NCI-H2196 (cell line): ENCODE measurements at regions not wholly inside any gene's neighbourhood (a gene's known extent, or its start where the extent isn't known, plus 50 kb on each side); places are given as distances from the start of the nearest gene placed in this dataset.
"Not testable (repeated sequence)": the region's sequence is repeated elsewhere in the genome, so short reads cannot be mapped to it uniquely, and the experiment has no call there.

Experiments
- DNase-seq: peaks from one replicate; lab custom pipeline; 2025; ENCODE audit not compliant: unreplicated experiment; lab: John Stamatoyannopoulos, UW

- DNase-seq = no peak
Measured at GRCh38 chr13:65727070-65727469, 1503.1 kb downstream of the PCDH9 start.

- DNase-seq = no peak
Measured at GRCh38 chr13:65725006-65725405, 1505.1 kb downstream of the PCDH9 start.

- no peak for DNase-seq
Measured at GRCh38 chr13:65724226-65724625, 1505.9 kb downstream of the PCDH9 start.

GRCh38 chr13:65722506-65722905 is 1507.6 kb downstream of the PCDH9 start:
- DNase-seq = no peak

GRCh38 chr13:65719831-65720230 is 1510.3 kb downstream of the PCDH9 start:
- no peak for DNase-seq

- DNase-seq = no peak
Measured at GRCh38 chr13:65710514-65710913, 1519.6 kb downstream of the PCDH9 start.

GRCh38 chr13:65697843-65698242 is 1532.3 kb downstream of the PCDH9 start:
- no peak for DNase-seq

- no peak for DNase-seq
Measured at GRCh38 chr13:65679240-65679639, 1550.9 kb downstream of the PCDH9 start.

- DNase-seq = no peak
Measured at GRCh38 chr13:65677906-65678305, 1552.2 kb downstream of the PCDH9 start.

- not testable (repeated sequence) for DNase-seq
Measured at GRCh38 chr13:65675383-65675782, 1554.8 kb downstream of the PCDH9 start.

GRCh38 chr13:65670014-65670625 is 1560.0 kb downstream of the PCDH9 start:
- DNase-seq = no peak

- DNase-seq = no peak
Measured at GRCh38 chr13:65660731-65661130, 1569.4 kb downstream of the PCDH9 start.

- DNase-seq = no peak
Measured at GRCh38 chr13:65656740-65657329, 1573.3 kb downstream of the PCDH9 start.

- no peak for DNase-seq
Measured at GRCh38 chr13:65653613-65654012, 1576.5 kb downstream of the PCDH9 start.

GRCh38 chr13:65650321-65650720 is 1579.8 kb downstream of the PCDH9 start:
- DNase-seq = no peak

- DNase-seq = no peak
Measured at GRCh38 chr13:65642996-65643395, 1587.1 kb downstream of the PCDH9 start.

- no peak for DNase-seq
Measured at GRCh38 chr13:65642301-65642700, 1587.8 kb downstream of the PCDH9 start.

- DNase-seq = no peak
Measured at GRCh38 chr13:65638572-65639168, 1591.5 kb downstream of the PCDH9 start.

- no peak for DNase-seq
Measured at GRCh38 chr13:65633806-65634205, 1596.3 kb downstream of the PCDH9 start.

- DNase-seq = no peak
Measured at GRCh38 chr13:65631078-65631477, 1599.1 kb downstream of the PCDH9 start.

GRCh38 chr13:65629926-65630325 is 1600.2 kb downstream of the PCDH9 start:
- no peak for DNase-seq

- DNase-seq = no peak
Measured at GRCh38 chr13:65623148-65623547, 1607.0 kb downstream of the PCDH9 start.

GRCh38 chr13:65615506-65615905 is 1614.6 kb downstream of the PCDH9 start:
- DNase-seq = no peak
